GM19239 (cell line): ENCODE measurements at regions not wholly inside any gene's neighbourhood (a gene's known extent, or its start where the extent isn't known, plus 50 kb on each side); places are given as distances from the start of the nearest gene placed in this dataset.
"Not testable (repeated sequence)": the region's sequence is repeated elsewhere in the genome, so short reads cannot be mapped to it uniquely, and the experiment has no call there.

Experiments used
- DNase-seq: peaks from one replicate; pipeline ENCODE4 v3.0.0; 2011; ENCODE audit warnings: low spot score; ENCODE audit not compliant: insufficient read length
- FAIRE-seq: peaks from 2 replicates; lab custom pipeline; 2011; peaks lifted over from hg19 to GRCh38; lab: Jason Lieb, UNC

DNA sequence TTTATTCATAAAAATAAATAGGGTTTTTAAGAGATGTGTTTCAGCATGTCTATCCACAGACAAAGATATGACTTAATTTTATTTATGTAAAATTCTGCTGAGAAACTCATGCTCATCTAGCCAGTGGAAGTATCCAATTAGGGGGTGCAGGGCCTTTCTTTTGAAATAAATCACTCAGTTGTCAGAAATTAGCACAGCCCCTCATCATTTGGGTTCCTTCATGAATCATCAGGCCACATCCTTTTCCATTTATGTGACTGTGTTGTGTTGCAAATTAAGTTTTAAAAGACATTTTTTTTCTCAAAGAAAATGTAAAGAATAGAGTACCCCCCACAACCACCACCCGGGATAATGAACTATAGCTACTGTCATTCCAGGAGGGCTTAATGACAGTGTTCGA lies 185.8 kb downstream of the NRP2 start:
- no peak for DNase-seq
- FAIRE-seq: no peak

- FAIRE-seq (no peak), DNase-seq (no peak)
Observed at GRCh38 chr2:205867371-205867770, 185.1 kb downstream of the NRP2 start.

GRCh38 chr2:205865905-205866441 lies 183.7 kb downstream of the NRP2 start:
- DNase-seq (no peak), FAIRE-seq (no peak)

DNA sequence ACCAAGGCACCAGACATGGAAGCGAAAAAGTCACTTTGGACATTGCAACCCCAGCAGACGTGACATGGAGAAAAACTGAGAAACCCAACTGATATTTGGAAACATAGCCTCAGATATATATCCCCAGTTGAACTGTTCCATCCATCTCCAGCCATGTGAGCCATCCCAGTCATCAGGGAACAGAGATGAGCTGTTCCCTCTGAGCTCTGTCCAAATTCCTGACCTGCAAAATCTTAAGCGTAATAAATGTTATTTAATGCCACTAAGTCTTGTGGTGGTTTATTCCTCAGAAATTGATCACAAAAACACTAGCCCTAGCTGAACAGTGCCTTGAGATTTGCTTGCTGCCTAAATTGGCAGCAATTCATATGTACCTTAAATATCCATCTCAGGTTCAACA lies 182.8 kb downstream of the NRP2 start:
- FAIRE-seq: no peak
- no peak for DNase-seq

- FAIRE-seq: no peak
Observed at GRCh38 chr2:205864491-205864890, 182.2 kb downstream of the NRP2 start.

GRCh38 chr2:205862761-205863160 lies 180.5 kb downstream of the NRP2 start:
- DNase-seq, FAIRE-seq: not testable (repeated sequence)

More at GRCh38 chr2:205864491-205864890, 182.2 kb downstream of the NRP2 start:
- no peak for DNase-seq

- FAIRE-seq (no peak), DNase-seq (no peak)
Observed at GRCh38 chr2:205860885-205861284, 178.6 kb downstream of the NRP2 start.

DNA sequence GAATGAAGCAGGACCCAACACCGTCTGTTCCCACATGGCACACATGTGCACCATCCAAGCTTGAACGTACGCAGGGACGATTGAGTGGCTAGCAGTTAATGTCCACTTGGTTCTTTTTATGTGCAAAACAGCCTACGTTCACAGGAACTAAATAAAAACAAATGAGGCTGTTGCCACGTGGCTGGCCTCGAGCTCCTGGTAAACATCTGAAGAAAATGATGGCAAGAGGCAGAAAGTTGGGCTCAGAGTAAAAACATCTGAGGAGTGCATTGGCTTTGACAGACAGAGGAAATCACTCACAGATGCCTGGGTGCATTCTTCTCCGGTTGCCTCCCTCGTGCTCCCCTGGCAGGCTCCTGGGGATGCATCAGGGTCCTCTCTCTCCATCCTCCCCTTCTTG lies 177.9 kb downstream of the NRP2 start:
- FAIRE-seq: no peak

GRCh38 chr2:205858881-205859441 lies 176.7 kb downstream of the NRP2 start:
- FAIRE-seq (no peak), DNase-seq (no peak)

More for the DNA sequence above, 177.9 kb downstream of the NRP2 start:
- DNase-seq: no peak

DNA sequence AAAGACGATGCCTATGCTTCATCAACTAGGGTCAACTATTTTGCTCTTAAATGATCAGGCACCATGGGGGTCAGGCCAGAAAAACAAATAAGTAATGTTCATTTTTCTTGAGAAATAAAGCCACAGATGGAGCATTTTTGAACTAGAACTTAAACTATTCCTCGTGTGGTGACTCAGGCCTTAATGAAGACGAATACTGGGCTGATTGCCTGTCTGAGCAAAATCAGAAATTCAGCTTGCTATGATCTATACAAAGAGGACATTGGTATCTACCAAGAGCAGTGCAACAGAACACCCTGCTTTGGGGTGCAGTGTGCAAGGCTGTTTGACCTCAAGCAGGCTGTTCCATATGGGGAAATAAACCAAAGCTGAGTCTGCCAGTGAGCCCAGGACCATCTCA lies 176.0 kb downstream of the NRP2 start:
- DNase-seq (no peak), FAIRE-seq (no peak)

GRCh38 chr2:205857520-205858237 lies 175.4 kb downstream of the NRP2 start:
- DNase-seq (no peak), FAIRE-seq (no peak)

DNA sequence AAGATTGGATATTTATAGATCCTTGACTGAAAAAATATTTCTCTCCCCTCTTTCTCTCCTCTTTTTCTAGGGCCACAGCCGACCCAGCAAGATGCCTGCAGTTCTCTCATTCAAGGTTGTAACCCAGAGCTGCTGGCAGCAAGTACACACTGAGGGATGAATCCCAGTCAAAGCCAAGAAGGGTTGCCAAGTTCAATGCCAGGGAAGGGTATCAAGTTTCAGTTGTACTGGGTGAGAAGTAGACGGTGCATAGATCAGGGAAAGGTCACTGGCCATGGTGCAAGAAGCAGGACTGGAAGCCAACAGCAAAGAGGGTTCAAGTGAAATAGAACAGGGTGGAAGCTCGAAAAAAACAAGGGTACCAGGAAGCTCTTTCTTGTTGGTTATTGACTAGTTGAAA lies 170.2 kb downstream of the NRP2 start:
- no peak for FAIRE-seq
- no peak for DNase-seq

GRCh38 chr2:205850611-205851010 lies 168.3 kb downstream of the NRP2 start:
- no peak for DNase-seq
- FAIRE-seq: no peak

DNA sequence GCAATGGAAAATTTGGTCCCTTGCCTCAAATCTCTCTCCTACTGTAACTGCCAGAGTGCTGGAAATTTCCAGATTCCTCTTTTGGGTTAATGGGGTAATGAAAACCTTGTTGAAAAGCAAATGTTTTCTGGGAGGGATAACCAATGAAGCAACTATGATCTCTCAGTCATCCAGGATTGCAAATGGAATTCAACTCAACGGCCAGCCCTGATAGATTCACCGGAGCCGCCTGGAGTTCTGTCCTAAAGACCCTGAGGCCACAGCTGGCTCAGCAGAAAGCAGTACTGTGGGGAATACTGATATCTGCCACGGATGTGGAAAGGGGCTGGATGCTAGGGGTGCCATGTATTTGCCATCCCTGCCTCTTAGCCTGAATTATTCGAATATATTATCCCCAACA lies 167.8 kb downstream of the NRP2 start:
- DNase-seq (no peak), FAIRE-seq (no peak)

GRCh38 chr2:205849136-205849535 lies 166.8 kb downstream of the NRP2 start:
- DNase-seq: no peak
- no peak for FAIRE-seq

- no peak for DNase-seq
- no peak for FAIRE-seq
Observed at GRCh38 chr2:205848601-205849000, 166.3 kb downstream of the NRP2 start.
